Right lobe of liver (tissue), 4 donors: ENCODE measurements at regions not wholly inside any gene's neighbourhood (a gene's known extent, or its start where the extent isn't known, plus 50 kb on each side); places are given as distances from the start of the nearest gene placed in this dataset.

Source experiments
- CTCF ChIP-seq, 4 donors: fragments of 200-600 bp in 3 of 4; fragments of 450-650 bp in 1 of 4; IDR thresholded peaks; one replicate each; pipeline versions ENCODE4 v1.5.1 to v1.8.0; 2016 to 2022; ENCODE audit warnings: antibody characterized with exemption in 4 of 4, mild to moderate bottlenecking in 2 of 4
- POLR2A ChIP-seq: fragments of 450-650 bp; IDR thresholded peaks from one replicate; pipeline ENCODE4 v1.6.1; 2017; ENCODE audit warnings: antibody characterized with exemption, mild to moderate bottlenecking
- donor health status: DM: no; HTN: no; CAD: no.
- donor health status: DM: no; HTN: no; CAD: no.
- donor health status: DM: no; HTN: yes; CAD: no.

DNA sequence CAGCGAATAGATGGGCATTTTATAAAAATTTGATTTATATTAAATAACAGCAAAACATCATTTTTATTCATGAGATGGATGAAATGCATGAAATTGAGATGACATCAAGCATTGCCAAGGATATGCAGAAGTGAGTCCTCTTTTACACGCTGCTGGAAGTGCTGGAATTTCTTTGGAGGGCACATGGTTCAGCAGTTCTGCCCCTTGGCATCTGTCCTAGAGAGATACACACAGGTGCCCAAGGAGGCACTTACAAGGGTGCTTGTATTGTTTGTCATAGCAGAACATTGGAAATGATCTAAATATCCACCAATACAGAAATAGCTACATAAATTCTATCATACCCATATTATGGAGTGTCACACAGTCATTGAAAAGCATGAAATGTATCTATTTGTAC is 441.1 kb upstream of the TMPO start:
- no peak for TF ChIP-seq CTCF (IDR thresholded peaks at IDR 0.05)
- TF ChIP-seq POLR2A = no peak
